ENCODE measurements at regions not wholly inside any gene's neighbourhood (a gene's known extent, or its start where the extent isn't known, plus 50 kb on each side); places are given as distances from the start of the nearest gene placed in this dataset.

DNA sequence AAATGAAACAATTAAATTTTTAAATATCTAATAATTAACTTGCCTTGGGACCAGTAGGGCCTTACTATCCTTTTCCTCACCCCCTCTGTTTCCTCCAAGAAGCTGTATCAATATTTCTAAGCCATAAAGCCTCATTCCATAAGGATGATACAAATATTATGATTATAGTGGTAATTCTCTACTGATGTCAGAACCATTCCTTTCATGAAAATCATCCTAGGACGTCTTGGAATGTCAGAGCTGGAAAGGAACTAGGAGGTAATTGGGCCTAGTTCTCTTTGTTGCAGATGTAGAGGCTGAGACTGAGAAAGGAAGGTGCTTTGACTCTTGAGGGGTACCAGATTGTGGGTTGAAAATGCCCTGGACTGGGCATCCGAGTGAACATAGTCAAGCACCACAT is 766.7 kb upstream of the GHITM start:
- TF ChIP-seq, protein P1, sequence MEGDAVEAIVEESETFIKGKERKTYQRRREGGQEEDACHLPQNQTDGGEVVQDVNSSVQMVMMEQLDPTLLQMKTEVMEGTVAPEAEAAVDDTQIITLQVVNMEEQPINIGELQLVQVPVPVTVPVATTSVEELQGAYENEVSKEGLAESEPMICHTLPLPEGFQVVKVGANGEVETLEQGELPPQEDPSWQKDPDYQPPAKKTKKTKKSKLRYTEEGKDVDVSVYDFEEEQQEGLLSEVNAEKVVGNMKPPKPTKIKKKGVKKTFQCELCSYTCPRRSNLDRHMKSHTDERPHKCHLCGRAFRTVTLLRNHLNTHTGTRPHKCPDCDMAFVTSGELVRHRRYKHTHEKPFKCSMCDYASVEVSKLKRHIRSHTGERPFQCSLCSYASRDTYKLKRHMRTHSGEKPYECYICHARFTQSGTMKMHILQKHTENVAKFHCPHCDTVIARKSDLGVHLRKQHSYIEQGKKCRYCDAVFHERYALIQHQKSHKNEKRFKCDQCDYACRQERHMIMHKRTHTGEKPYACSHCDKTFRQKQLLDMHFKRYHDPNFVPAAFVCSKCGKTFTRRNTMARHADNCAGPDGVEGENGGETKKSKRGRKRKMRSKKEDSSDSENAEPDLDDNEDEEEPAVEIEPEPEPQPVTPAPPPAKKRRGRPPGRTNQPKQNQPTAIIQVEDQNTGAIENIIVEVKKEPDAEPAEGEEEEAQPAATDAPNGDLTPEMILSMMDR (IDR thresholded peaks at IDR 0.05), result no peak
- TF ChIP-seq ZFX (IDR thresholded peaks at IDR 0.05; ENCODE audit: borderline replicate concordance), result no peak
